Erythroblast (primary cell): ENCODE measurements at regions not wholly inside any gene's neighbourhood (a gene's known extent, or its start where the extent isn't known, plus 50 kb on each side); places are given as distances from the start of the nearest gene placed in this dataset.

Source experiments
- GATA1 ChIP-seq: IDR thresholded peaks from 2 replicates; pipeline ENCODE4 v1.6.1; 2011; ENCODE audit warnings: low read depth, mild to moderate bottlenecking, control low read depth, low read length, moderate library complexity
- POLR2A ChIP-seq: IDR thresholded peaks from 2 replicates; pipeline ENCODE4 v1.6.1; 2011; ENCODE audit warnings: mild to moderate bottlenecking, low read length

DNA sequence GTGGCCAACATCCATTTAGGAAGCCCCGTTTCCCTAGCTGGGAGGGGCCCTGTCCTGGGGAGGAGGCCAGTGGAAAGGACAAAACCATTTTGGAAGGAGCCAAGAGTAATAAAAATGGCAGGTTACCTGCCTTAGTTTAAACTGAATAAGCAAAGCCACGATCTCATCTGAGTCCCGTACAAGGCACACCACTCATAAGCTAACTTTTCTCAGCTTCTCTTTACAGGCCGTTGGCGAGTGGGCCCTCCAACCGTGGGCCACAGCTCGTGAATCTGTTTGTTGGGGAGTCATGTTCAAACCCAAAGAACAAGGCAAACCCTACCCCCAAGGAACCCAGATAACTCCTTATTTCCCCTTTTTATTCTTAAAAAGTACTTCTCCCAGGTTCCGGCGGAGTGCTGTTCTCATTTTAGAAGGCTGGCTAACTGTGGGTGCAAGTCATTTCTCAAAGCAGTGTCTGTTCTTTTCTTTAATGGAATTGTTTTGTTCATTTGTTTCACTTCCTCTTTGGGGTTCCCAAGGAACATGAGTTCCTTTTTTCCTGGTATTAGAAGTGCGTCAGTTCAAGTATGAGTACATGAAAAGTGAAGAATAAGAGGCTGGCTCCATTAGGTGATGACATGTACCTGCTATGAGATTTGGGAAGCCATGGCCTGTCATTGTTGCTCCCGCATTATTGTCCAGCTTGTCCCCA is 89.0 kb downstream of the PSMG1 start:
- TF ChIP-seq POLR2A (no peak), GATA1 (no peak)
